Stomach smooth muscle (tissue), 2 donors: ENCODE measurements at regions not wholly inside any gene's neighbourhood (a gene's known extent, or its start where the extent isn't known, plus 50 kb on each side); places are given as distances from the start of the nearest gene placed in this dataset.

Source experiments
- H3K27ac ChIP-seq: one replicate; pipeline ENCODE4 v1.7.0; 2013; ENCODE audit warnings: mild to moderate bottlenecking, low read length, inconsistent platforms
- H3K27me3 ChIP-seq, 2 donors: one replicate each; pipeline ENCODE4 v1.7.0; 2013; ENCODE audit warnings: low read length in 2 of 2; ENCODE audit not compliant: insufficient read depth in 2 of 2, control insufficient read depth in 1 of 2
- H3K36me3 ChIP-seq, 2 donors: one replicate each; pipeline ENCODE4 v1.7.0; 2013; ENCODE audit warnings: low read length in 2 of 2; ENCODE audit not compliant: control insufficient read depth in 2 of 2, insufficient read depth in 2 of 2
- H3K4me1 ChIP-seq: one replicate; pipeline ENCODE4 v1.7.0; 2013; ENCODE audit warnings: low read length; ENCODE audit not compliant: control insufficient read depth, insufficient read depth
- H3K4me3 ChIP-seq, 2 donors: one replicate each; pipeline ENCODE4 v1.7.0; 2013; ENCODE audit warnings: low read length in 2 of 2
- H3K9ac ChIP-seq, 2 donors: one replicate each; pipeline ENCODE4 v1.7.0; 2013; ENCODE audit warnings: low read length in 2 of 2, mild to moderate bottlenecking in 1 of 2
- H3K9me3 ChIP-seq, 2 donors: one replicate each; pipeline ENCODE4 v1.7.0; 2013; ENCODE audit warnings: low read length in 2 of 2; ENCODE audit not compliant: control insufficient read depth in 2 of 2
- donor health status: healthy.
- donor health status: Pancreatic carcinoma.

GRCh38 chrX:82208975-82209374 is 1007.1 kb downstream of the SH3BGRL start:
- H3K27ac ChIP-seq, result no peak overlapping the region
- no peaks in the 10 kb centered on the region for H3K36me3 ChIP-seq
- no peaks in the 10 kb centered on the region for H3K4me1 ChIP-seq

GRCh38 chrX:82218361-82218760 is 1016.5 kb downstream of the SH3BGRL start:
- no peaks in the 10 kb centered on the region for H3K27me3 ChIP-seq
- no peaks in the 10 kb centered on the region for H3K4me1 ChIP-seq
- no peaks in the 10 kb centered on the region for H3K36me3 ChIP-seq
- H3K9ac ChIP-seq, result no peak overlapping the region
- H3K9me3 ChIP-seq, result no peaks in the 10 kb centered on the region
- no peak overlapping the region for H3K27ac ChIP-seq
- H3K4me3 ChIP-seq, result no peak overlapping the region

More at GRCh38 chrX:82208975-82209374, 1007.1 kb downstream of the SH3BGRL start:
- Histone ChIP-seq H3K9ac (no peak overlapping the region), H3K9me3 (no peaks in the 10 kb centered on the region), H3K27me3 (no peaks in the 10 kb centered on the region), H3K4me3 (no peak overlapping the region)

- no peaks in the 10 kb centered on the region for H3K27me3 ChIP-seq
- H3K36me3 ChIP-seq, result no peaks in the 10 kb centered on the region
- H3K4me3 ChIP-seq, result no peak overlapping the region
- H3K4me1 ChIP-seq, result no peaks in the 10 kb centered on the region
- H3K9ac ChIP-seq, result no peak overlapping the region
- no peaks in the 10 kb centered on the region for H3K9me3 ChIP-seq
- H3K27ac ChIP-seq, result no peak overlapping the region
These were observed 1017.2 kb downstream of the SH3BGRL start for GRCh38 chrX:82219129-82219528.

- no peak overlapping the region for H3K27ac ChIP-seq
- H3K9ac ChIP-seq, result no peak overlapping the region
- no peaks in the 10 kb centered on the region for H3K36me3 ChIP-seq
- no peaks in the 10 kb centered on the region for H3K9me3 ChIP-seq
- H3K27me3 ChIP-seq, result no peaks in the 10 kb centered on the region
- no peaks in the 10 kb centered on the region for H3K4me1 ChIP-seq
- H3K4me3 ChIP-seq, result no peak overlapping the region
These were observed 1023.1 kb downstream of the SH3BGRL start for GRCh38 chrX:82224961-82225360.

- Histone ChIP-seq H3K27ac (no peak overlapping the region), H3K27me3 (no peaks in the 10 kb centered on the region), H3K36me3 (no peaks in the 10 kb centered on the region), H3K4me1 (no peaks in the 10 kb centered on the region), H3K9ac (no peak overlapping the region), H3K9me3 (no peaks in the 10 kb centered on the region), H3K4me3 (no peak overlapping the region)
These were observed 1028.1 kb downstream of the SH3BGRL start for GRCh38 chrX:82230013-82230412.

- H3K36me3 ChIP-seq, result no peaks in the 10 kb centered on the region
- H3K4me3 ChIP-seq, result no peak overlapping the region
- H3K27me3 ChIP-seq, result no peaks in the 10 kb centered on the region
- peaks cover 0 to 10% of the 10 kb centered on the region in 2 donors for H3K9me3 ChIP-seq
- H3K4me1 ChIP-seq, result no peaks in the 10 kb centered on the region
- H3K27ac ChIP-seq, result no peak overlapping the region
- no peak overlapping the region for H3K9ac ChIP-seq
These were observed 1030.8 kb downstream of the SH3BGRL start for GRCh38 chrX:82232679-82233078.

- Histone ChIP-seq H3K4me1 (no peaks in the 10 kb centered on the region), H3K27ac (no peak overlapping the region), H3K27me3 (peaks cover 0 to 3% of the 10 kb centered on the region in 2 donors), H3K9me3 (peaks cover 0 to 15% of the 10 kb centered on the region in 2 donors), H3K4me3 (no peak overlapping the region), H3K9ac (no peak overlapping the region), H3K36me3 (no peaks in the 10 kb centered on the region)
These were observed 1035.4 kb downstream of the SH3BGRL start for GRCh38 chrX:82237328-82237727.
